ENCODE measurements at regions not wholly inside any gene's neighbourhood (a gene's known extent, or its start where the extent isn't known, plus 50 kb on each side); places are given as distances from the start of the nearest gene placed in this dataset.

GRCh38 chr10:130934293-130935127 is 377.0 kb downstream of the TCERG1L start:
- TF ChIP-seq TP53 (CRISPR knock-in tag; IDR thresholded peaks at IDR 0.05) (no peak), E2F6 (IDR thresholded peaks at IDR 0.05; ENCODE audit: borderline replicate concordance, low read depth) (no peak), CTCF (IDR thresholded peaks at IDR 0.05) (no peak), POLR2A (IDR thresholded peaks at IDR 0.05; ENCODE audit: low read length) (no peak), KDM5A (IDR thresholded peaks at IDR 0.05) (no peak), ELK1 (IDR thresholded peaks at IDR 0.05; ENCODE audit: low read depth, low read length) (no peak), REST (IDR thresholded peaks at IDR 0.05) (no peak), KDM1A (IDR thresholded peaks at IDR 0.05; ENCODE audit: low read depth) (no peak), FOSL2 (IDR thresholded peaks at IDR 0.05) (no peak), FOSL2 (CRISPR knock-in tag; IDR thresholded peaks at IDR 0.05) (no peak), CHD2 (IDR thresholded peaks at IDR 0.05; ENCODE audit: low read length, partially characterized antibody) (no peak), SMC3 (IDR thresholded peaks at IDR 0.05) (no peak), MAFK (IDR thresholded peaks at IDR 0.05; ENCODE audit: partially characterized antibody) (no peak), MAZ (IDR thresholded peaks at IDR 0.05; ENCODE audit: borderline replicate concordance, low read depth, low read length) (no peak), USF2 (IDR thresholded peaks at IDR 0.05) (no peak)

Data from A549 (cell line).